ENCODE measurements at regions not wholly inside any gene's neighbourhood (a gene's known extent, or its start where the extent isn't known, plus 50 kb on each side); places are given as distances from the start of the nearest gene placed in this dataset.

- TF ChIP-seq, protein P1, sequence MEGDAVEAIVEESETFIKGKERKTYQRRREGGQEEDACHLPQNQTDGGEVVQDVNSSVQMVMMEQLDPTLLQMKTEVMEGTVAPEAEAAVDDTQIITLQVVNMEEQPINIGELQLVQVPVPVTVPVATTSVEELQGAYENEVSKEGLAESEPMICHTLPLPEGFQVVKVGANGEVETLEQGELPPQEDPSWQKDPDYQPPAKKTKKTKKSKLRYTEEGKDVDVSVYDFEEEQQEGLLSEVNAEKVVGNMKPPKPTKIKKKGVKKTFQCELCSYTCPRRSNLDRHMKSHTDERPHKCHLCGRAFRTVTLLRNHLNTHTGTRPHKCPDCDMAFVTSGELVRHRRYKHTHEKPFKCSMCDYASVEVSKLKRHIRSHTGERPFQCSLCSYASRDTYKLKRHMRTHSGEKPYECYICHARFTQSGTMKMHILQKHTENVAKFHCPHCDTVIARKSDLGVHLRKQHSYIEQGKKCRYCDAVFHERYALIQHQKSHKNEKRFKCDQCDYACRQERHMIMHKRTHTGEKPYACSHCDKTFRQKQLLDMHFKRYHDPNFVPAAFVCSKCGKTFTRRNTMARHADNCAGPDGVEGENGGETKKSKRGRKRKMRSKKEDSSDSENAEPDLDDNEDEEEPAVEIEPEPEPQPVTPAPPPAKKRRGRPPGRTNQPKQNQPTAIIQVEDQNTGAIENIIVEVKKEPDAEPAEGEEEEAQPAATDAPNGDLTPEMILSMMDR (conservative IDR thresholded peaks at IDR 0.05; ENCODE audit: low read length) = no peak
- intact Hi-C loops (cut with micrococcal nuclease; ENCODE audit: unreplicated experiment) = no loop called here
- Histone ChIP-seq H3K9me3 (ENCODE audit: low read length) (peaks cover 19% of the 10 kb centered on the region), H3K36me3 (ENCODE audit: insufficient read depth, low read length) (no peaks in the 10 kb centered on the region), H2AFZ (ENCODE audit: low read length) (no peak overlapping the region), H3K27ac (ENCODE audit: low read depth, low read length, poor library complexity, severe bottlenecking) (no peak overlapping the region), H3K9me2 (ENCODE audit: insufficient read depth, low read length) (no peaks in the 10 kb centered on the region), H3K79me2 (ENCODE audit: insufficient read depth, low read depth, low read length) (no peaks in the 10 kb centered on the region), H4K20me1 (ENCODE audit: insufficient read depth, low read length) (no peaks in the 10 kb centered on the region), H3K4me1 (ENCODE audit: insufficient read depth, low read length, poor library complexity, severe bottlenecking) (no peaks in the 10 kb centered on the region), H3K4me2 (ENCODE audit: low read length) (no peak overlapping the region), H3K4me3 (ENCODE audit: low read depth, low read length, poor library complexity, severe bottlenecking) (no peak overlapping the region)
- no TSS peak for BruUV-seq (replicated peaks)
- ChIA-PET CTCF (ENCODE audit: unreplicated experiment) (no interaction called here), POLR2A (interaction anchor here (0.8 to 1.1 kb wide), 2 partner anchors 10 to 211 kb away, joined by 3 to 5 read pairs; no protein-coding TSS in a partner anchor)
- no peak for DNase-seq (ENCODE audit: low spot score)
These were observed 68.8 kb upstream of the IYD start for GRCh38 chr6:150299873-150300485.

GRCh38 chr6:150301846-150302519, 66.8 kb upstream of the IYD start:
- Histone ChIP-seq H3K4me1 (ENCODE audit: insufficient read depth, low read length, poor library complexity, severe bottlenecking) (no peaks in the 10 kb centered on the region), H3K4me2 (ENCODE audit: low read length) (no peak overlapping the region), H2AFZ (ENCODE audit: low read length) (no peak overlapping the region), H3K9me2 (ENCODE audit: insufficient read depth, low read length) (no peaks in the 10 kb centered on the region), H3K36me3 (ENCODE audit: insufficient read depth, low read length) (no peaks in the 10 kb centered on the region), H3K27ac (ENCODE audit: low read depth, low read length, poor library complexity, severe bottlenecking) (no peak overlapping the region), H4K20me1 (ENCODE audit: insufficient read depth, low read length) (no peaks in the 10 kb centered on the region), H3K9me3 (ENCODE audit: low read length) (peaks cover 13% of the 10 kb centered on the region), H3K79me2 (ENCODE audit: insufficient read depth, low read depth, low read length) (no peaks in the 10 kb centered on the region), H3K4me3 (ENCODE audit: low read depth, low read length, poor library complexity, severe bottlenecking) (no peak overlapping the region)
- CTCF ChIA-PET (ENCODE audit: unreplicated experiment) = no interaction called here
- no TSS peak for BruUV-seq (replicated peaks)
- no peak for DNase-seq (ENCODE audit: low spot score)
- TF ChIP-seq, protein P1 (conservative IDR thresholded peaks at IDR 0.05; ENCODE audit: low read length) = no peak
- POLR2A ChIA-PET = no interaction called here
- intact Hi-C loops (cut with micrococcal nuclease; ENCODE audit: unreplicated experiment) = no loop called here

GRCh38 chr6:150302520-150303176, 66.2 kb upstream of the IYD start:
- ChIA-PET POLR2A (no interaction called here), CTCF (ENCODE audit: unreplicated experiment) (no interaction called here)
- no peaks in the 10 kb centered on the region for H3K36me3 ChIP-seq (ENCODE audit: insufficient read depth, low read length)
- H3K4me3 ChIP-seq (ENCODE audit: low read depth, low read length, poor library complexity, severe bottlenecking) = no peak overlapping the region
- BruUV-seq (replicated peaks) = no TSS peak
- no peak overlapping the region for H2AFZ ChIP-seq (ENCODE audit: low read length)
- H3K27ac ChIP-seq (ENCODE audit: low read depth, low read length, poor library complexity, severe bottlenecking) = no peak overlapping the region
- no peak overlapping the region for H3K4me2 ChIP-seq (ENCODE audit: low read length)
- peaks cover 6% of the 10 kb centered on the region for H3K9me3 ChIP-seq (ENCODE audit: low read length)
- TF ChIP-seq, protein P1 (conservative IDR thresholded peaks at IDR 0.05; ENCODE audit: low read length) = no peak
- TF ChIP-seq EZH2phosphoT487 (IDR thresholded peaks at IDR 0.05; ENCODE audit: borderline replicate concordance, low read depth, low read length) = no peak
- no peaks in the 10 kb centered on the region for H3K9me2 ChIP-seq (ENCODE audit: insufficient read depth, low read length)
- no peak for DNase-seq (ENCODE audit: low spot score)
- no peaks in the 10 kb centered on the region for H4K20me1 ChIP-seq (ENCODE audit: insufficient read depth, low read length)
- intact Hi-C loops (cut with micrococcal nuclease; ENCODE audit: unreplicated experiment) = no loop called here
- no peaks in the 10 kb centered on the region for H3K4me1 ChIP-seq (ENCODE audit: insufficient read depth, low read length, poor library complexity, severe bottlenecking)
- H3K79me2 ChIP-seq (ENCODE audit: insufficient read depth, low read depth, low read length) = no peaks in the 10 kb centered on the region
